NT2/D1 (cell line): ENCODE measurements at regions not wholly inside any gene's neighbourhood (a gene's known extent, or its start where the extent isn't known, plus 50 kb on each side); places are given as distances from the start of the nearest gene placed in this dataset.

Experiments
- YY1 ChIP-seq: IDR thresholded peaks from 2 replicates; pipeline ENCODE4 v1.6.1; 2011; ENCODE audit not compliant: insufficient read length, insufficient read depth
- ZNF274 ChIP-seq: IDR thresholded peaks from 2 replicates; pipeline ENCODE4 v1.6.1; 2011; ENCODE audit warnings: mild to moderate bottlenecking, low read depth, low read length

GRCh38 chr6:21653905-21654304 lies 60.4 kb downstream of the SOX4 start:
- no peak for TF ChIP-seq YY1
- TF ChIP-seq ZNF274 = no peak
